ENCODE measurements at regions not wholly inside any gene's neighbourhood (a gene's known extent, or its start where the extent isn't known, plus 50 kb on each side); places are given as distances from the start of the nearest gene placed in this dataset.

GRCh38 chr22:27003297-27003696, 345.9 kb downstream of the MIAT start:
- no peak for DNase-seq (ENCODE audit: low read depth in 3 of 3)

GRCh38 chr22:27004434-27004833, 347.0 kb downstream of the MIAT start:
- DNase-seq (ENCODE audit: low read depth in 3 of 3): no peak

GRCh38 chr22:27008454-27008853, 351.1 kb downstream of the MIAT start:
- no peak for DNase-seq (ENCODE audit: low read depth in 3 of 3)

- DNase-seq (ENCODE audit: low read depth in 3 of 3): no peak
Observed at GRCh38 chr22:27011133-27011532, 353.7 kb downstream of the MIAT start.

GRCh38 chr22:27011717-27012116, 354.3 kb downstream of the MIAT start:
- no peak for DNase-seq (ENCODE audit: low read depth in 3 of 3)

- no peak for DNase-seq (ENCODE audit: low read depth in 3 of 3)
Observed at GRCh38 chr22:27019827-27020226, 362.4 kb downstream of the MIAT start.

GRCh38 chr22:27022274-27022895, 365.0 kb downstream of the MIAT start:
- no peak for DNase-seq (ENCODE audit: low read depth in 3 of 3)

- no peak for DNase-seq (ENCODE audit: low read depth in 3 of 3)
Observed at GRCh38 chr22:27022896-27023361, 365.5 kb downstream of the MIAT start.

GRCh38 chr22:27023591-27023990, 366.2 kb downstream of the MIAT start:
- no peak for DNase-seq (ENCODE audit: low read depth in 3 of 3)

GRCh38 chr22:27024982-27025381, 367.6 kb downstream of the MIAT start:
- no peak for DNase-seq (ENCODE audit: low read depth in 3 of 3)

GRCh38 chr22:27028093-27028492, 370.7 kb downstream of the MIAT start:
- DNase-seq (ENCODE audit: low read depth in 3 of 3): no peak

- no peak for DNase-seq (ENCODE audit: low read depth in 3 of 3)
Observed at GRCh38 chr22:27029584-27030130, 372.3 kb downstream of the MIAT start.

GRCh38 chr22:27032091-27032761, 374.8 kb downstream of the MIAT start:
- no peak for DNase-seq (ENCODE audit: low read depth in 3 of 3)

GRCh38 chr22:27041745-27042310, 384.4 kb downstream of the MIAT start:
- no peak for DNase-seq (ENCODE audit: low read depth in 3 of 3)

- DNase-seq (ENCODE audit: low read depth in 3 of 3): no peak
Observed at GRCh38 chr22:27043262-27043661, 385.9 kb downstream of the MIAT start.

GRCh38 chr22:27045103-27045947, 387.9 kb downstream of the MIAT start:
- DNase-seq (ENCODE audit: low read depth in 3 of 3): no peak

GRCh38 chr22:27046086-27046485, 388.7 kb downstream of the MIAT start:
- DNase-seq (ENCODE audit: low read depth in 3 of 3): no peak

- no peak for DNase-seq (ENCODE audit: low read depth in 3 of 3)
Observed at GRCh38 chr22:27046603-27047002, 389.2 kb downstream of the MIAT start.

GRCh38 chr22:27050771-27051170, 393.4 kb downstream of the MIAT start:
- no peak for DNase-seq (ENCODE audit: low read depth in 3 of 3)

GRCh38 chr22:27051407-27051806, 394.0 kb downstream of the MIAT start:
- no peak for DNase-seq (ENCODE audit: low read depth in 3 of 3)

- no peak for DNase-seq (ENCODE audit: low read depth in 3 of 3)
Observed at GRCh38 chr22:27057717-27058116, 400.3 kb downstream of the MIAT start.

GRCh38 chr22:27060190-27060589, 402.8 kb downstream of the MIAT start:
- no peak for DNase-seq (ENCODE audit: low read depth in 3 of 3)

Measured in stimulated activated CD4-positive, alpha-beta T cell treated with anti-CD3 and anti-CD28 coated beads, TNF-alpha, amount 100 ng/mL, for 4 hours (primary cell).